Stomach (tissue), 4 donors: ENCODE measurements at regions not wholly inside any gene's neighbourhood (a gene's known extent, or its start where the extent isn't known, plus 50 kb on each side); places are given as distances from the start of the nearest gene placed in this dataset.

Experiments used
- CTCF ChIP-seq, 7 experiments: fragments of 450-650 bp in 4 of 7; fragments of 200-600 bp in 3 of 7; sonication (generic) in 3 of 7; IDR thresholded peaks; one replicate each; pipeline ENCODE4 v1.5.1; 2016 to 2019; ENCODE audit warnings: antibody characterized with exemption in 7 of 7, control low read depth in 2 of 7, mild to moderate bottlenecking in 1 of 7
- EP300 ChIP-seq: sonication (generic); formaldehyde crosslinking; IDR thresholded peaks from one replicate; pipeline ENCODE4 v1.6.1; 2017; ENCODE audit warnings: antibody characterized with exemption
- POLR2A ChIP-seq, 4 donors: fragments of 450-650 bp; IDR thresholded peaks; one replicate each; pipeline ENCODE4 v1.6.1; 2016; ENCODE audit warnings: antibody characterized with exemption in 4 of 4, control low read depth in 2 of 4, mild to moderate bottlenecking in 1 of 4, moderate library complexity in 1 of 4

GRCh38 chr14:62314221-62314620 is 552.0 kb downstream of the SNAPC1 start:
- TF ChIP-seq CTCF (IDR thresholded peaks at IDR 0.05) (no peak), POLR2A (IDR thresholded peaks at IDR 0.05) (no peak), EP300 (no peak)
